ENCODE measurements at regions not wholly inside any gene's neighbourhood (a gene's known extent, or its start where the extent isn't known, plus 50 kb on each side); places are given as distances from the start of the nearest gene placed in this dataset.

- TF ChIP-seq, protein P1, sequence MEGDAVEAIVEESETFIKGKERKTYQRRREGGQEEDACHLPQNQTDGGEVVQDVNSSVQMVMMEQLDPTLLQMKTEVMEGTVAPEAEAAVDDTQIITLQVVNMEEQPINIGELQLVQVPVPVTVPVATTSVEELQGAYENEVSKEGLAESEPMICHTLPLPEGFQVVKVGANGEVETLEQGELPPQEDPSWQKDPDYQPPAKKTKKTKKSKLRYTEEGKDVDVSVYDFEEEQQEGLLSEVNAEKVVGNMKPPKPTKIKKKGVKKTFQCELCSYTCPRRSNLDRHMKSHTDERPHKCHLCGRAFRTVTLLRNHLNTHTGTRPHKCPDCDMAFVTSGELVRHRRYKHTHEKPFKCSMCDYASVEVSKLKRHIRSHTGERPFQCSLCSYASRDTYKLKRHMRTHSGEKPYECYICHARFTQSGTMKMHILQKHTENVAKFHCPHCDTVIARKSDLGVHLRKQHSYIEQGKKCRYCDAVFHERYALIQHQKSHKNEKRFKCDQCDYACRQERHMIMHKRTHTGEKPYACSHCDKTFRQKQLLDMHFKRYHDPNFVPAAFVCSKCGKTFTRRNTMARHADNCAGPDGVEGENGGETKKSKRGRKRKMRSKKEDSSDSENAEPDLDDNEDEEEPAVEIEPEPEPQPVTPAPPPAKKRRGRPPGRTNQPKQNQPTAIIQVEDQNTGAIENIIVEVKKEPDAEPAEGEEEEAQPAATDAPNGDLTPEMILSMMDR (IDR thresholded peaks at IDR 0.05), result no peak
- intact Hi-C loops (cut with DNase I), result no loop called here
- ATAC-seq, result no peak
- WGBS, 2 donors, result 57 to 63% methylated on average over 2 of the region's 2 CpGs
- Histone ChIP-seq H3K4me3 (no peak overlapping the region), H3K36me3 (no peaks in the 10 kb centered on the region), H3K27me3 (no peaks in the 10 kb centered on the region), H3K4me1 (no peaks in the 10 kb centered on the region), H3K9me3 (peaks cover 0 to 7% (median 0%) of the 10 kb centered on the region in 11 donors), H3K27ac (no peak overlapping the region)
- DNase-seq, result no peak
These were observed 262.9 kb upstream of the EDIL3 start for GRCh38 chr5:84647581-84647980.

GRCh38 chr5:84642795-84643194 is 258.1 kb upstream of the EDIL3 start:
- WGBS, 2 donors, result 78 to 86% methylated on average over 2 of the region's 2 CpGs
- peaks cover 0 to 7% (median 0%) of the 10 kb centered on the region in 11 donors for H3K9me3 ChIP-seq
- DNase-seq (no peak), ATAC-seq (no peak)
- no peak overlapping the region for H3K4me3 ChIP-seq
- no peaks in the 10 kb centered on the region for H3K27me3 ChIP-seq
- intact Hi-C loops (cut with DNase I), result no loop called here
- H3K4me1 ChIP-seq, result no peaks in the 10 kb centered on the region
- H3K27ac ChIP-seq, result no peak overlapping the region
- TF ChIP-seq, protein P1 (IDR thresholded peaks at IDR 0.05), result no peak
- no peaks in the 10 kb centered on the region for H3K36me3 ChIP-seq

DNA sequence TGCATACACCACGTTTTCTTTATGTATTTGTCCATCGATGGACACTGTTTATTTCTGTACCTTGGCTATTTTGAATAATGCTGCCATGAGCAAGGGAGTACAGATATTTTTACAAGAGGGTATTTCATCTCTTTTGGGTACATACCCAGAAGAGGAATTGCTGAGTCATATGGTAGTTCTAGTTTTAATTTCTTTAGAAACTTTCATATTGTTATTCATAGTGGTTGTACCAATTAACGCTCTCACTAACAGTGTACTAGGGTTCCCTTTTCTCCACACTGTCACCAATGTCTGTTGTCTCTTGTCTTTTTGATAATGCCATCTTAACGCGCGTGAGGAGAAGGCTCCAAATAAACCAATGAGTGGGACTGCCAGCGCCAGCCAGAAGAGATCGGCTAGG is 257.6 kb upstream of the EDIL3 start:
- H3K27ac ChIP-seq, result no peak overlapping the region
- H3K27me3 ChIP-seq, result no peaks in the 10 kb centered on the region
- ATAC-seq (no peak), DNase-seq (no peak)
- no peaks in the 10 kb centered on the region for H3K4me1 ChIP-seq
- H3K36me3 ChIP-seq, result no peaks in the 10 kb centered on the region
- TF ChIP-seq, protein P1 (IDR thresholded peaks at IDR 0.05), result no peak
- WGBS, 2 donors, result 92 to 96% methylated on average over 8 of the region's 8 CpGs
- no peak overlapping the region for H3K4me3 ChIP-seq
- peaks cover 0 to 7% (median 0%) of the 10 kb centered on the region in 11 donors for H3K9me3 ChIP-seq
- intact Hi-C loops (cut with DNase I), result no loop called here

GRCh38 chr5:84637662-84638375 is 253.1 kb upstream of the EDIL3 start:
- Histone ChIP-seq H3K36me3 (no peaks in the 10 kb centered on the region), H3K27me3 (no peaks in the 10 kb centered on the region), H3K4me1 (no peaks in the 10 kb centered on the region), H3K27ac (no peak overlapping the region), H3K4me3 (no peak overlapping the region), H3K9me3 (peaks cover 0 to 3% (median 0%) of the 10 kb centered on the region in 11 donors)
- no peak for DNase-seq
- intact Hi-C loops (cut with DNase I), result no loop called here
- WGBS, 2 donors, result 86 to 92% methylated on average over 1 of the region's 1 CpG
- ATAC-seq, result no peak
- TF ChIP-seq, protein P1 (IDR thresholded peaks at IDR 0.05), result no peak
